Stimulated activated CD8-positive, alpha-beta memory T cell treated with anti-CD3 and anti-CD28 coated beads, Interleukin-4, amount 100 ng/mL, for 48 hours (primary cell): ENCODE measurements at regions not wholly inside any gene's neighbourhood (a gene's known extent, or its start where the extent isn't known, plus 50 kb on each side); places are given as distances from the start of the nearest gene placed in this dataset.

Experiments used
- DNase-seq: peaks from one replicate; pipeline ENCODE4 v3.0.0-alpha.2; 2020

DNA sequence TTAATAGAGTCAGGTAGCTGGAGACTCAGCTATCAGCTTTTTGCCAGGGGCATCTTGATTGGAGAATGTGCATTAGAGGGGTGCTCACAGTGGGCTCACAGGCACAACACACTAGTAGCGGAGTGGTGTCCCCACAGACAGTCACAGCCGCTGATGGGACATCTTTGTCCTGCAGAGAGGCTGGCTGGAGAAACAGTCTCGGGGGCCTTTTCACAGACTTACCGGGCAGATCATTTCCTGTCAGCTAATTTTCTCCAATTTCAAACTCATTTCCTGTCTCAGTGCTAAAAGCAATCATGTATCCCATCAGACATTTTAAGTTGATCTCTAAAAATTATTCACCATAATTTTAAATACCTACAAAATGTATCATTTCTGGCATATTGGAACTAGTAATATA lies 562.6 kb downstream of the DCDC2C start:
- DNase-seq = no peak

- DNase-seq = no peak
Observed at GRCh38 chr2:4269885-4270284, 566.5 kb downstream of the DCDC2C start.

DNA sequence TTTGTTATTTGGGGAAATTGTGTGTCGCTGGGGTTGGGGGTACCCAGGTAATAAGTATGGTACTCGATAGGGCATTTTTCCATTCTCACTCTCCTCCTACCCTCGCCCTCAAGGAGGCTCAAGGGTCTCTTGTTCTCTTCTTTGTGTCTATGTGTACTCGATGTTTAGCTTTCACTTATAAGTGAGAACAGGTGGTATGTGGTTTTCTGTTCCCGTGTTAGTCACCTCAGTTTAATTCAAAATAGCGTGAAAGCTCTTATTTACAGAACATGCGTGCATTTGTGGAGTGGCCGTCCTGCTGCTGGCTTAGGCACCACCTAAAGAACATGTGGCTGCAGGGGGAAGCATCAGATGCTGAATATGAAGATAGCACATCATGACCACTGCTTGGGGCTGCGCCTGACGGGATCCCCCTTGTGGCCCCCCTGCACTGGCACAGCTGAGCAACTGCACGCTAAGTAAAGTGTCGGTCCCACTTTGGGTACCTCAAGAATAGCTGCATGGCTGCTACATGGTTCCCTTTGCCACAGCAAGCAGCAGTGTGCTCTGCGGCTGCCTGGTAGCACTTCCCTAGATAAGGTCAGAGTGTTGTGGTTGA lies 569.0 kb downstream of the DCDC2C start:
- DNase-seq = no peak

- no peak for DNase-seq
Observed at GRCh38 chr2:4278392-4278791, 575.0 kb downstream of the DCDC2C start.

- DNase-seq = no peak
Observed at GRCh38 chr2:4279431-4279830, 576.1 kb downstream of the DCDC2C start.

- no peak for DNase-seq
Observed at GRCh38 chr2:4291430-4291829, 588.1 kb downstream of the DCDC2C start.

GRCh38 chr2:4295680-4296079 lies 592.3 kb downstream of the DCDC2C start:
- DNase-seq = no peak

DNA sequence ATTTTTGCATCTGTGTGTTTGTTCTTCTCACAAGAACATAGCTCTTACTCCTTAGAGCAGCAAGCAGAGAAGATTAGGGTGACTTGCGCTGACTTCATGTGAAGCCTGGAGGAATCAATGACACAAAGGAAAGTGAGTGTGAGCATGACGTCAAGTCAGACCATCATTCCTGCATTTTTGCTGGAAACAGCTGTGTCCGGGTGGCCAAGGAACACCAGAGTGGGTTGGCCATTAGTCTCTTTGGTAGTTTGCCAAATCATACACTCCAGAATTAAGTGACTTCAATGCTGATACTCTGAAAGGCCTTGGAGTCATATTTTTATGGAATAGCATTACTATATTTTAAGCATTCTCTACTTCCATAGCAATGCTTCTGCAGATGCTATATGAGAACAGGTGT lies 597.2 kb downstream of the DCDC2C start:
- DNase-seq = no peak

GRCh38 chr2:4324531-4324930 lies 621.2 kb downstream of the DCDC2C start:
- DNase-seq = no peak

- DNase-seq = no peak
Observed at GRCh38 chr2:4336864-4337263, 633.5 kb downstream of the DCDC2C start.

DNA sequence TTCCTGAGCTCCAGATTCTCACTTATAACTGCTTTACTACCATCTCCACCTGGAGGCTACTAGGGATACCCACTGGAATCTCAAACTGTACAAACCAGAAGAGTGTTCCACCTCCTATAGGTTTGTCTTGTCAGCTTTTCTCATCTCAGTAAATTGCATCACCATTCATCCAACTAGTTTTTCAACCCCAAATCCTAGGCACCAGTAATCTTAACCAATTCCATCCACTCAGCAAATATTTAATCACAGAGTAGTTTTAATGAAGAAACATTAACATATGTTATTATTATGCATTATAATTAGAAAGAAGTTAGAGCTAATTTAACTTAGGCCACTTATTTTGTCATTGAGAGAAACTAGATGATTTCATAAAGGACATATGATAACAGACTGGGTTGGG lies 635.0 kb downstream of the DCDC2C start:
- DNase-seq = no peak

DNA sequence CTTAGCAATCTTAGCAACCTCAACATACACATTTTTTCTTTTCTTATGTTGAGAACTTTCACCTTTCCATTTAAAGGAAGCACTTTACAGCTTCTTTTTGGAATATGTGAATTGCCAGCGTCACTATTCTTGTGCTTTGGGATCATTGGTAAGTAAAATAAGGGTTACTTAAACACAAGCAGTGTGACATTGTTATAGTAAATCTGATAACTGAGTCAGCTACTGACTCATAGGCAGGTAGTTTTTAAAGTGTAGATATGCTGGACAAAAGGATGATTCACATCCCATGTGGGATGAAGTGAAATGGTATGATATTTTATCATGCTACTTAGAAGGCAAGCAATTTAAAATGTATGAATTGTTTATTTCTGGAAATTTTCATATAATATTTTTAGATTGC lies 637.2 kb downstream of the DCDC2C start:
- DNase-seq = no peak

DNA sequence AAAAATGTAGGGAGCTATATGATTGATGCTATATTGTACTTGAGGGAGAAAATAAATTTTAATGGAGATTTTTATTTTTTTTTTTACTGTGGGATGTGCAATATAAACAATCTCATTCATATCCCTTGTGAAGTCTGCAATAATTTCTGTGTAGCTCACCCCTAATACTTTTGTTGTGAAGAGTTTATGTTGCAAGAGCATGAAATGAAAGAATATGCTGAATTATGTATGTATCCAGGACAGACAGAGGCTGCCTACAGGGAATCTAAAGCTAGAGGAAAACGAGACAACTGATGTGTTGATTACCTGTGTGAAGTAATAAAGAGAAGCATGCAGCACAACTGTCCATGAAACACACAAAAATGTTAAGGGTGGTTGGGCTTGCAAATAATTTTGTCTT lies 643.3 kb downstream of the DCDC2C start:
- no peak for DNase-seq

DNA sequence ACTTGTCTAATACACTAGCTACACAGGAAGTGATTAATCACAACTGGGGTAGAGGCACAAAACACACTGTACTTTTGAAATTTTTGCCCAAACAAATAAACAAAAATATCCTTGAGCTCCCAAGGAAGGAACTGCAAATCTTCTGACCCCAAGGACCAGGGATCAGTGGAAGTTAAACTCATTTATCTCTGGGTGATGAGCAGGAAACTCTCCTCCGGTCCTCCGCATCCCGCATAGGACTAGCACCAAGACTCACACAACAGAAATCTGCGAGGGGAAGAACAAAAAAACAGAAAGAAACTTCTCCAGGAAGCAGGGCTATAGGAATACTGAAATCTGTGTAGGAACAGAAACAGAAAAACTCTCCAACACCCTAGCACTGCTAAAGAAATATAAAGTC lies 650.3 kb downstream of the DCDC2C start:
- no peak for DNase-seq

DNA sequence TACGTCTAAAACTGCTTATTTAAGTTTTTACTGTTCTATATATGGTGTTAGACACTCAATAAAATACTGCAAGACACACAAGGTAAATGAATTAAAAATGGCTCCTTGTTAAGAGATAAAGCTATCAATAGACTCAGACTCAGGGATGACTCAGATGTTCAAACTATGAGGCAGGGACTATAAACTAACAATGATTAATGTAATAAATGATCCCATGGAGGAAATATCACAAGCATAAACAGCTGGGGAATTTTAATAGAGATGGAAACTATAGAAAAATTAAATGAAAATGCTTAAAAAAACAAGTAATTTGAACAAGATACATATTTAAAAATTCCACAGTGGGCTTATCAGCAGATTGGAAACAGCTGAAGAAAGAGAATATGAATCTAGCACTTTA lies 650.8 kb downstream of the DCDC2C start:
- no peak for DNase-seq

GRCh38 chr2:4354678-4355077 lies 651.3 kb downstream of the DCDC2C start:
- DNase-seq = peak; percentile 24

DNA sequence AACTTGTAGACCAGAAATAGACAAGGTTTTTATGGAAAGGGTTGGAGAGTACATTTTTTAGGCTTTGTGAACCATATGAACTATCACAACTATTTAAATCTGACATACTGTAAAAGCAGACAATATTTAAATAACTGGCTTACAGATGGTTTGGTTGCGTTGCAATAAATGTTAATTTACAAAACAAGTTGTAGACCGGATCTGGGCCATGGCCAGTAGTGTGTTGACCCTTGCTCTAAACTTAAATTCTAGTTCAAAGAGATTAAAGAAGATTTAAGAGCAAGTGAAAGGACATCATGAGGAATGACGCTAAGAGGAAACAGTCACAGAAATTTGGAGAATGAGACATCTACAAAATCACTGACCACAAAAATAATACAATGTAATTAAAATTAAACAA lies 652.7 kb downstream of the DCDC2C start:
- DNase-seq = no peak

DNA sequence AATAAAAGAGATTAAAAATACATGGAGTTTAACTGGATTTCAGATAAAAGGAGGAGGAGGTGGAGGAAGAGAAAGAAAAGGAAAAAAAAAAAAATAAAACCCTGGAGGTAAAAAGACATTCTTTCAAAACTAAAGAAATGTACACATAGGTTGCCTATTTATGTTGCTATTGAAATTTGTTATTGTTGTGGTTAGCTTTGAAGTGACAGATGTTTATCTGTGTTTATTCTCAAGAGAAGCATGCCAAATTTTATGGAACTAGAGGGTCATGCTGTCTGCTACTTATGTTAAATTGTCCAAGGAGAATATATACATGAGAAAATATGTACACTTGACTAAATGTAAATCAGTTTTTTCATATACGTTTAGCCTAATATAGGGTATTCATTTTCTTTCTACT lies 653.2 kb downstream of the DCDC2C start:
- DNase-seq = no peak

DNA sequence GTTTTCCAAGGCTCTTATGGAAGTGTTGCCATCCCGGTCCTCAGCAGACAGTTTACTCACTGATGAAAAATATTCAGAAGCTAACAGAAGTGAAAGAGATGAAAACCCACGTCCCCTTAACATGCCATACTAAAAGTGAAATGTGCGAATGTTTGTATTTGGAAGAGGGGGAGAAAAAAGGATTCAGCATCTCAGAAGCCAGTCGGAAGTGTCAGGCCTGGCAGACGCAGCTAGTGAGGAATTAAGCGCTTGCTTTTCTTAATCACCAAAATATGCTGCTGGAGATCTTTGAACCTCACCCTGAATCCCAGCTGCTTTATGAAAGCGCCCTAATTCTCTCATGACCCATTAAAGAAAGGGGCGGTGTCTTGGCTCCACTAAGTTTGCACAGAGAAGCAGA lies 653.7 kb downstream of the DCDC2C start:
- no peak for DNase-seq

- DNase-seq = no peak
Observed at GRCh38 chr2:4358837-4359236, 655.5 kb downstream of the DCDC2C start.

DNA sequence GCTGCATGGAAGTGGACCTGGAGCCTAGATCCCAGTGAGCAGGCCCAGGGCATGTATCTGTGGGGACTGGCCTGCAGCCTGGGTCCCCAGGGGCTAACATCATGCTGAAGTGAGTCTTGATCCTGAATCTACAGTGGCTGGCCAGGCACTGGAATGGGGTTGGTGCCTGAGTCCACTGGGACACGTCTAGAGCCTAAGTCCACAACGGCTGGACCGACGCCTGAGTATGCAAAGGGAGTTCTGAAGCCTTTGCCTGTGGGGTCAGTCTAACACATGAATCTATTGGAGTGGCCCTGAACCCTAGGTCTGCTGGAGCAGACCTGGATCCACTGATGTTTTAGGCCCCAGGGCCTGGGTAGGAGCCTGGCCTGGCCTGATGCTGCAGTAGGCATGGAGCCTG lies 665.5 kb downstream of the DCDC2C start:
- DNase-seq = no peak

- DNase-seq = no peak
Observed at GRCh38 chr2:4369826-4370419, 666.5 kb downstream of the DCDC2C start.

DNA sequence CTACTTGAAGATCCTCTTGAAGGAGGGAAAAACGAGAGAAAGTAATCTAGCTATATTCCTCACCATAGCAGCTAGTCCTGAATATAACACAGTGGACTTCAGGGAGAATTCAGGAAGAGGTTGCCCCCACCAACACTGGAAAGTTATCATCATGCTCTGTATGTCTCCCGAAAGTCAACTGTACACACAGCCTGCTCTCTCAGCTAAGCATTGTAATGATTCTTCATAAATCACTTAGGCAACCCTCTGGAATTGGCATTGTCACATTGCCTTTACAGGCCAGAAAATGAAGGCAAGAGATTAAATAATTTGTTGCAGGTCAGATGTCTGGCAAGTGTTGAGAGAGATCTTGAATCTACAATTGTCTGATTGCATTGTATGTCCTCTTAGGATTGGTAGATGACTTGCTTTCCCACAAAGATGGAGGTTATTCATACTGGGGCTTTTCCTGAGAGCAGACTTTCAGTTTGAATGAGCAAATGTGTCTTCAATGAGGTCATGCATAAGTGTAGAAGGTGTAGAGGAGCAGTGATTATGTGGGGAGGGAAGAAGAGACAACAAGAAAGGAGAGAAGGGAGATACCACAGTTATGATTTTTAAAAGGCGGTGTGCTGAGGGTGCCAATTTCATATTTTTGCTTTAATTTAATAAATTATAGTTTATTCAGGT lies 667.2 kb downstream of the DCDC2C start:
- DNase-seq = no peak

- DNase-seq = no peak
Observed at GRCh38 chr2:4381049-4381448, 677.7 kb downstream of the DCDC2C start.

GRCh38 chr2:4381773-4382172 lies 678.4 kb downstream of the DCDC2C start:
- DNase-seq = no peak
